ENCODE measurements at regions not wholly inside any gene's neighbourhood (a gene's known extent, or its start where the extent isn't known, plus 50 kb on each side); places are given as distances from the start of the nearest gene placed in this dataset.

- no peaks in the 10 kb centered on the region for H3K36me3 ChIP-seq (ENCODE audit: control insufficient read depth, insufficient read depth, low read length)
- TF ChIP-seq CTCF (IDR thresholded peaks at IDR 0.05; ENCODE audit: insufficient read depth, low read length, poor library complexity, severe bottlenecking), result no peak
- H3K27me3 ChIP-seq (replicated peaks; ENCODE audit: control insufficient read depth, insufficient read depth, low read length), result no peaks in the 10 kb centered on the region
- DNase-seq (ENCODE audit: extremely low read depth, insufficient read length), result peak; percentile 11
- H3K4me3 ChIP-seq (replicated peaks; ENCODE audit: low read depth, low read length), result no peak overlapping the region
Measured at GRCh38 chr5:155332618-155333017, 319.1 kb downstream of the KIF4B start.

GRCh38 chr5:155342956-155343355 lies 329.4 kb downstream of the KIF4B start:
- no peak overlapping the region for H3K4me3 ChIP-seq (replicated peaks; ENCODE audit: low read depth, low read length)
- DNase-seq (ENCODE audit: extremely low read depth, insufficient read length), result no peak
- no peak for TF ChIP-seq CTCF (IDR thresholded peaks at IDR 0.05; ENCODE audit: insufficient read depth, low read length, poor library complexity, severe bottlenecking)
- H3K27me3 ChIP-seq (replicated peaks; ENCODE audit: control insufficient read depth, insufficient read depth, low read length), result no peaks in the 10 kb centered on the region
- no peaks in the 10 kb centered on the region for H3K36me3 ChIP-seq (ENCODE audit: control insufficient read depth, insufficient read depth, low read length)

GRCh38 chr5:155343468-155343867 lies 329.9 kb downstream of the KIF4B start:
- Histone ChIP-seq H3K27me3 (replicated peaks; ENCODE audit: control insufficient read depth, insufficient read depth, low read length) (no peaks in the 10 kb centered on the region), H3K4me3 (replicated peaks; ENCODE audit: low read depth, low read length) (no peak overlapping the region), H3K36me3 (ENCODE audit: control insufficient read depth, insufficient read depth, low read length) (no peaks in the 10 kb centered on the region)
- no peak for DNase-seq (ENCODE audit: extremely low read depth, insufficient read length)
- no peak for TF ChIP-seq CTCF (IDR thresholded peaks at IDR 0.05; ENCODE audit: insufficient read depth, low read length, poor library complexity, severe bottlenecking)

- no peak for TF ChIP-seq CTCF (IDR thresholded peaks at IDR 0.05; ENCODE audit: insufficient read depth, low read length, poor library complexity, severe bottlenecking)
- H3K36me3 ChIP-seq (ENCODE audit: control insufficient read depth, insufficient read depth, low read length), result no peaks in the 10 kb centered on the region
- no peak for DNase-seq (ENCODE audit: extremely low read depth, insufficient read length)
Measured at GRCh38 chr5:155353231-155353630, 339.7 kb downstream of the KIF4B start.

GRCh38 chr5:155366096-155366495 lies 352.5 kb downstream of the KIF4B start:
- TF ChIP-seq CTCF (IDR thresholded peaks at IDR 0.05; ENCODE audit: insufficient read depth, low read length, poor library complexity, severe bottlenecking), result no peak
- DNase-seq (ENCODE audit: extremely low read depth, insufficient read length), result no peak
- Histone ChIP-seq H3K27me3 (replicated peaks; ENCODE audit: control insufficient read depth, insufficient read depth, low read length) (no peaks in the 10 kb centered on the region), H3K36me3 (ENCODE audit: control insufficient read depth, insufficient read depth, low read length) (no peaks in the 10 kb centered on the region), H3K4me3 (replicated peaks; ENCODE audit: low read depth, low read length) (no peak overlapping the region)

More at GRCh38 chr5:155353231-155353630, 339.7 kb downstream of the KIF4B start:
- Histone ChIP-seq H3K4me3 (replicated peaks; ENCODE audit: low read depth, low read length) (no peak overlapping the region), H3K27me3 (replicated peaks; ENCODE audit: control insufficient read depth, insufficient read depth, low read length) (no peaks in the 10 kb centered on the region; the same call in 1 of the 2 replicates)

GRCh38 chr5:155367841-155368240 lies 354.3 kb downstream of the KIF4B start:
- no peak for TF ChIP-seq CTCF (IDR thresholded peaks at IDR 0.05; ENCODE audit: insufficient read depth, low read length, poor library complexity, severe bottlenecking)
- Histone ChIP-seq H3K36me3 (ENCODE audit: control insufficient read depth, insufficient read depth, low read length) (no peaks in the 10 kb centered on the region), H3K27me3 (replicated peaks; ENCODE audit: control insufficient read depth, insufficient read depth, low read length) (no peaks in the 10 kb centered on the region), H3K4me3 (replicated peaks; ENCODE audit: low read depth, low read length) (no peak overlapping the region)
- DNase-seq (ENCODE audit: extremely low read depth, insufficient read length), result no peak

All from GM06990 (cell line).